Stimulated activated CD4-positive, alpha-beta T cell treated with anti-CD3 and anti-CD28 coated beads, Interleukin-2, amount 100 ng/mL, for 48 hours (primary cell): ENCODE measurements at regions not wholly inside any gene's neighbourhood (a gene's known extent, or its start where the extent isn't known, plus 50 kb on each side); places are given as distances from the start of the nearest gene placed in this dataset.
"Not testable (repeated sequence)": the region's sequence is repeated elsewhere in the genome, so short reads cannot be mapped to it uniquely, and the experiment has no call there.

Experiments
- DNase-seq, 2 donors: peaks; one replicate each; pipeline ENCODE4 v3.0.0-alpha.2; 2020

- DNase-seq, result no peak
Observed at GRCh38 chr1:79197421-79197820, 190.9 kb upstream of the ADGRL4 start.

- no peak for DNase-seq
Observed at GRCh38 chr1:79196211-79196610, 189.7 kb upstream of the ADGRL4 start.

- no peak for DNase-seq
Observed at GRCh38 chr1:79193211-79194079, 186.9 kb upstream of the ADGRL4 start.

- no peak for DNase-seq
Observed at GRCh38 chr1:79190074-79190473, 183.5 kb upstream of the ADGRL4 start.

- DNase-seq, result no peak
Observed at GRCh38 chr1:79188337-79188736, 181.8 kb upstream of the ADGRL4 start.

GRCh38 chr1:79186260-79186659 lies 179.7 kb upstream of the ADGRL4 start:
- DNase-seq, result no peak

- DNase-seq, result no peak
Observed at GRCh38 chr1:79177844-79178243, 171.3 kb upstream of the ADGRL4 start.

- no peak for DNase-seq
Observed at GRCh38 chr1:79161077-79161476, 154.5 kb upstream of the ADGRL4 start.

- no peak for DNase-seq
Observed at GRCh38 chr1:79155991-79156390, 149.5 kb upstream of the ADGRL4 start.

GRCh38 chr1:79151006-79151796 lies 144.7 kb upstream of the ADGRL4 start:
- no peak for DNase-seq

GRCh38 chr1:79150576-79150975 lies 144.0 kb upstream of the ADGRL4 start:
- no peak for DNase-seq

GRCh38 chr1:79138227-79138626 lies 131.7 kb upstream of the ADGRL4 start:
- not testable (repeated sequence) for DNase-seq

- DNase-seq, result no peak
Observed at GRCh38 chr1:79133774-79134364, 127.3 kb upstream of the ADGRL4 start.

GRCh38 chr1:79131626-79132025 lies 125.1 kb upstream of the ADGRL4 start:
- DNase-seq, result no peak

GRCh38 chr1:79129914-79130313 lies 123.4 kb upstream of the ADGRL4 start:
- no peak for DNase-seq

- no peak for DNase-seq
Observed at GRCh38 chr1:79128722-79129121, 122.2 kb upstream of the ADGRL4 start.

GRCh38 chr1:79124756-79125155 lies 118.2 kb upstream of the ADGRL4 start:
- DNase-seq, result no peak

- DNase-seq, result no peak
Observed at GRCh38 chr1:79122521-79122920, 116.0 kb upstream of the ADGRL4 start.

GRCh38 chr1:79117376-79117775 lies 110.8 kb upstream of the ADGRL4 start:
- DNase-seq, result no peak

- no peak for DNase-seq
Observed at GRCh38 chr1:79113836-79114235, 107.3 kb upstream of the ADGRL4 start.

- no peak for DNase-seq
Observed at GRCh38 chr1:79110749-79111148, 104.2 kb upstream of the ADGRL4 start.

GRCh38 chr1:79109445-79109844 lies 102.9 kb upstream of the ADGRL4 start:
- no peak for DNase-seq

GRCh38 chr1:79105500-79105899 lies 99.0 kb upstream of the ADGRL4 start:
- DNase-seq, result no peak

- no peak for DNase-seq
Observed at GRCh38 chr1:79104617-79105016, 98.1 kb upstream of the ADGRL4 start.
